Hepatocyte (in vitro differentiated cells): ENCODE measurements at regions not wholly inside any gene's neighbourhood (a gene's known extent, or its start where the extent isn't known, plus 50 kb on each side); places are given as distances from the start of the nearest gene placed in this dataset.

ENCODE experiments used
- DNase-seq: peaks from one replicate; pipeline ENCODE4 v3.0.0-alpha.2; 2016; ENCODE audit warnings: low spot score
- H2AFZ ChIP-seq: fragments of 200-600 bp; sonication (generic); 2 replicates; pipeline ENCODE4 v1.6.0; 2016; ENCODE audit warnings: antibody characterized with exemption, mild to moderate bottlenecking
- H3K27ac ChIP-seq: fragments of 200-600 bp; sonication (generic); 2 replicates; pipeline ENCODE4 v1.5.1; 2016; ENCODE audit warnings: mild to moderate bottlenecking
- H3K27me3 ChIP-seq: fragments of 200-600 bp; sonication (generic); 2 replicates; pipeline ENCODE4 v1.6.1; 2016
- H3K36me3 ChIP-seq: fragments of 200-600 bp; sonication (generic); replicated peaks from 2 replicates; pipeline ENCODE4 v1.5.1; 2016; ENCODE audit warnings: low read depth; ENCODE audit not compliant: insufficient read depth
- H3K4me1 ChIP-seq: fragments of 200-600 bp; sonication (generic); 2 replicates; pipeline ENCODE4 v1.5.1; 2016; ENCODE audit warnings: mild to moderate bottlenecking, moderate library complexity; ENCODE audit not compliant: insufficient read depth
- H3K4me2 ChIP-seq: fragments of 200-600 bp; sonication (generic); 2 replicates; pipeline ENCODE4 v1.6.0; 2016
- H3K4me3 ChIP-seq: fragments of 200-600 bp; sonication (generic); 2 replicates; pipeline ENCODE4 v1.5.1; 2016; ENCODE audit warnings: mild to moderate bottlenecking
- H3K79me2 ChIP-seq: fragments of 200-600 bp; sonication (generic); 2 replicates; pipeline ENCODE4 v1.6.0; 2017; ENCODE audit warnings: mild to moderate bottlenecking
- H3K9me2 ChIP-seq: fragments of 200-600 bp; sonication (generic); replicated peaks from 2 replicates; pipeline ENCODE4 v1.6.0; 2017; ENCODE audit warnings: mild to moderate bottlenecking; ENCODE audit not compliant: insufficient read depth
- H3K9me3 ChIP-seq: fragments of 200-600 bp; sonication (generic); 2 replicates; pipeline ENCODE4 v1.5.1; 2016; ENCODE audit warnings: low read depth, mild to moderate bottlenecking
- H4K20me1 ChIP-seq: fragments of 200-600 bp; sonication (generic); 2 replicates; pipeline ENCODE4 v1.6.0; 2016; ENCODE audit warnings: mild to moderate bottlenecking; ENCODE audit not compliant: insufficient read depth, poor library complexity, severe bottlenecking
- CTCF ChIP-seq: fragments of 200-600 bp; sonication (generic); IDR thresholded peaks from 2 replicates; pipeline ENCODE4 v1.5.1; 2016; ENCODE audit warnings: antibody characterized with exemption, mild to moderate bottlenecking; ENCODE audit not compliant: poor library complexity
- EZH2 ChIP-seq: fragments of 200-600 bp; sonication (generic); IDR thresholded peaks from 2 replicates; pipeline ENCODE4 v1.6.1; 2016; ENCODE audit warnings: antibody characterized with exemption, mild to moderate bottlenecking, borderline replicate concordance
- EZH2phosphoT487 ChIP-seq: fragments of 200-600 bp; sonication (generic); IDR thresholded peaks from one replicate; pipeline ENCODE4 v1.6.1; 2018; ENCODE audit warnings: antibody characterized with exemption, mild to moderate bottlenecking, low read depth, moderate library complexity; ENCODE audit not compliant: unreplicated experiment, severe bottlenecking
- WGBS: methylation state at CpG from one replicate; pipeline ENCODE4 v1.1.6; 2016; ENCODE audit warnings: low lambda C conversion rate; ENCODE audit errors: missing lambda C conversion rate; 5-methylcytosine and 5-hydroxymethylcytosine counted together

GRCh38 chr18:44170208-44170880, 510.3 kb upstream of the SETBP1 start:
- H3K36me3 ChIP-seq = no peaks in the 10 kb centered on the region
- TF ChIP-seq EZH2 = no peak
- no peak for TF ChIP-seq EZH2phosphoT487
- H3K27ac ChIP-seq = peak overlapping the region; percentile 14

GRCh38 chr18:44171301-44171700, 509.4 kb upstream of the SETBP1 start:
- 86% methylated on average over 5 of the region's 5 CpGs for WGBS
- Histone ChIP-seq H4K20me1 (no peaks in the 10 kb centered on the region), H2AFZ (no peak overlapping the region), H3K79me2 (no peaks in the 10 kb centered on the region), H3K4me1 (no peaks in the 10 kb centered on the region), H3K27me3 (no peaks in the 10 kb centered on the region), H3K27ac (no peak overlapping the region), H3K4me2 (no peak overlapping the region), H3K9me3 (no peaks in the 10 kb centered on the region), H3K36me3 (no peaks in the 10 kb centered on the region), H3K9me2 (no peaks in the 10 kb centered on the region), H3K4me3 (no peak overlapping the region)
- TF ChIP-seq CTCF (no peak), EZH2phosphoT487 (no peak), EZH2 (no peak)
- DNase-seq = no peak

More at GRCh38 chr18:44170208-44170880, 510.3 kb upstream of the SETBP1 start:
- H2AFZ ChIP-seq = no peak overlapping the region
- no peaks in the 10 kb centered on the region for H3K27me3 ChIP-seq
- no peaks in the 10 kb centered on the region for H3K9me3 ChIP-seq
- H3K4me1 ChIP-seq = no peaks in the 10 kb centered on the region
- no peaks in the 10 kb centered on the region for H4K20me1 ChIP-seq
- no peak overlapping the region for H3K4me2 ChIP-seq
- no peak for DNase-seq
- H3K4me3 ChIP-seq = no peak overlapping the region
- H3K9me2 ChIP-seq = no peaks in the 10 kb centered on the region
- 52% methylated on average over 1 of the region's 1 CpG for WGBS
- no peaks in the 10 kb centered on the region for H3K79me2 ChIP-seq

GRCh38 chr18:44175891-44176290, 504.8 kb upstream of the SETBP1 start:
- Histone ChIP-seq H3K4me1 (no peaks in the 10 kb centered on the region), H3K9me3 (no peaks in the 10 kb centered on the region), H3K9me2 (no peaks in the 10 kb centered on the region), H4K20me1 (no peaks in the 10 kb centered on the region), H3K27me3 (no peaks in the 10 kb centered on the region), H3K4me3 (no peak overlapping the region), H3K4me2 (no peak overlapping the region), H2AFZ (no peak overlapping the region), H3K27ac (no peak overlapping the region), H3K36me3 (no peaks in the 10 kb centered on the region), H3K79me2 (no peaks in the 10 kb centered on the region)
- WGBS = 84% methylated on average over 2 of the region's 2 CpGs
- no peak for DNase-seq
- TF ChIP-seq CTCF (no peak), EZH2 (no peak), EZH2phosphoT487 (no peak)

GRCh38 chr18:44178476-44178875, 502.2 kb upstream of the SETBP1 start:
- Histone ChIP-seq H4K20me1 (no peaks in the 10 kb centered on the region), H3K9me3 (no peaks in the 10 kb centered on the region), H2AFZ (no peak overlapping the region), H3K27ac (no peak overlapping the region), H3K79me2 (no peaks in the 10 kb centered on the region), H3K4me3 (no peak overlapping the region), H3K4me2 (no peak overlapping the region), H3K9me2 (no peaks in the 10 kb centered on the region), H3K4me1 (no peaks in the 10 kb centered on the region), H3K36me3 (no peaks in the 10 kb centered on the region), H3K27me3 (no peaks in the 10 kb centered on the region)
- TF ChIP-seq EZH2phosphoT487 (no peak), EZH2 (no peak), CTCF (no peak)
- WGBS = 66% methylated on average over 2 of the region's 2 CpGs
- DNase-seq = no peak
